Liver (tissue), 8 donors: ENCODE measurements at regions not wholly inside any gene's neighbourhood (a gene's known extent, or its start where the extent isn't known, plus 50 kb on each side); places are given as distances from the start of the nearest gene placed in this dataset.

Source experiments
- DNase-seq: peaks from one replicate; pipeline ENCODE4 v3.0.0-alpha.2; 2017; ENCODE audit warnings: low spot score
- H3K27ac ChIP-seq, 2 donors: one replicate each; pipeline ENCODE4 v1.7.0; 2013; ENCODE audit warnings: inconsistent platforms in 2 of 2, low read length in 2 of 2, control low read depth in 1 of 2, low read depth in 1 of 2, mild to moderate bottlenecking in 1 of 2
- H3K27me3 ChIP-seq, 4 donors: one replicate each; pipeline versions ENCODE4 v1.6.1 to v1.7.0; 2013; ENCODE audit warnings: low read length in 3 of 4, inconsistent platforms in 1 of 4, mild to moderate bottlenecking in 1 of 4, moderate library complexity in 1 of 4; ENCODE audit not compliant: control insufficient read depth in 4 of 4, insufficient read depth in 4 of 4
- H3K36me3 ChIP-seq, 4 donors: one replicate each; pipeline versions ENCODE4 v1.6.1 to v1.7.0; 2013; ENCODE audit warnings: low read length in 3 of 4, mild to moderate bottlenecking in 3 of 4, low read depth in 1 of 4, moderate library complexity in 1 of 4; ENCODE audit not compliant: control insufficient read depth in 4 of 4, insufficient read depth in 3 of 4
- H3K4me1 ChIP-seq, 4 donors: one replicate each; pipeline versions ENCODE4 v1.6.1 to v1.7.0; 2013; ENCODE audit warnings: low read length in 3 of 4, mild to moderate bottlenecking in 3 of 4, moderate library complexity in 1 of 4; ENCODE audit not compliant: control insufficient read depth in 4 of 4, insufficient read depth in 4 of 4
- H3K4me3 ChIP-seq, 3 donors: one replicate each; pipeline versions ENCODE4 v1.6.1 to v1.7.0; 2013; ENCODE audit warnings: low read length in 3 of 3, control low read depth in 1 of 3, low read depth in 1 of 3, mild to moderate bottlenecking in 1 of 3
- H3K9ac ChIP-seq, 2 donors: one replicate each; pipeline ENCODE4 v1.7.0; 2013; ENCODE audit warnings: low read length in 2 of 2, mild to moderate bottlenecking in 2 of 2, moderate library complexity in 2 of 2, control low read depth in 1 of 2, low read depth in 1 of 2
- H3K9me3 ChIP-seq, 4 donors: one replicate each; pipeline versions ENCODE4 v1.6.1 to v1.7.0; 2013; ENCODE audit warnings: low read length in 3 of 4; ENCODE audit not compliant: control insufficient read depth in 4 of 4
- ATF3 ChIP-seq: IDR thresholded peaks from 2 replicates; pipeline ENCODE4 v1.6.1; 2016; ENCODE audit warnings: antibody characterized with exemption
- CTCF ChIP-seq: fragments of 150-350 bp; IDR thresholded peaks from 2 replicates; pipeline ENCODE4 v1.5.1; 2017; ENCODE audit warnings: improper control_type of control experiment, low read depth, low read length; ENCODE audit not compliant: missing input control
- EGR1 ChIP-seq, 2 donors: IDR thresholded peaks; 2 replicates each; pipeline ENCODE4 v1.6.1; 2016 to 2018; ENCODE audit warnings: antibody characterized with exemption in 2 of 2, low read depth in 2 of 2
- FOXA1 ChIP-seq: IDR thresholded peaks from 2 replicates; pipeline ENCODE4 v1.6.1; 2016; ENCODE audit warnings: antibody characterized with exemption
- FOXA2 ChIP-seq: IDR thresholded peaks from 2 replicates; pipeline ENCODE4 v1.6.1; 2016; ENCODE audit warnings: antibody characterized with exemption
- GABPA ChIP-seq, 2 donors: IDR thresholded peaks in 1 of 2; conservative IDR thresholded peaks in 1 of 2; 2 replicates each; pipeline ENCODE4 v1.6.1; 2016; ENCODE audit warnings: antibody characterized with exemption in 2 of 2, mild to moderate bottlenecking in 1 of 2, moderate library complexity in 1 of 2
- HNF4A ChIP-seq, 2 donors: conservative IDR thresholded peaks; 2 replicates each; pipeline ENCODE4 v1.6.1; 2016; ENCODE audit warnings: antibody characterized with exemption in 2 of 2, mild to moderate bottlenecking in 2 of 2
- HNF4G ChIP-seq: IDR thresholded peaks from 2 replicates; pipeline ENCODE4 v1.6.1; 2016; ENCODE audit warnings: antibody characterized with exemption
- JUND ChIP-seq, 2 donors: IDR thresholded peaks; 2 replicates each; pipeline ENCODE4 v1.6.1; 2016; ENCODE audit warnings: antibody characterized with exemption in 2 of 2
- MAX ChIP-seq: IDR thresholded peaks from 2 replicates; pipeline ENCODE4 v1.6.1; 2016; ENCODE audit warnings: antibody characterized with exemption
- NR2F2 ChIP-seq: IDR thresholded peaks from 2 replicates; pipeline ENCODE4 v1.6.1; 2016; ENCODE audit warnings: antibody characterized with exemption
- RAD21 ChIP-seq, 2 donors: IDR thresholded peaks; 2 replicates each; pipeline ENCODE4 v1.6.1; 2016; ENCODE audit warnings: antibody characterized with exemption in 2 of 2, mild to moderate bottlenecking in 2 of 2
- RXRA ChIP-seq, 2 donors: IDR thresholded peaks; 2 replicates each; pipeline ENCODE4 v1.6.1; 2017 to 2018; ENCODE audit warnings: antibody characterized with exemption in 2 of 2, mild to moderate bottlenecking in 1 of 2
- SP1 ChIP-seq: IDR thresholded peaks from 2 replicates; pipeline ENCODE4 v1.6.1; 2018; ENCODE audit warnings: antibody characterized with exemption, mild to moderate bottlenecking
- TAF1 ChIP-seq: conservative IDR thresholded peaks from 2 replicates; pipeline ENCODE4 v1.6.1; 2016; ENCODE audit warnings: antibody characterized with exemption, mild to moderate bottlenecking
- YY1 ChIP-seq: IDR thresholded peaks from 2 replicates; pipeline ENCODE4 v1.6.1; 2016; ENCODE audit warnings: antibody characterized with exemption, mild to moderate bottlenecking
- ZBTB33 ChIP-seq: IDR thresholded peaks from 2 replicates; pipeline ENCODE4 v1.6.1; 2016; ENCODE audit warnings: antibody characterized with exemption
- WGBS: extraction: QIAGEN DNeasy Blood & Tissue Kit; methylation state at CpG from one replicate; pipeline ENCODE4 v1.1.7; 2013; 5-methylcytosine and 5-hydroxymethylcytosine counted together
- donor health status: healthy.
- donor health status: healthy.
- donor health status: healthy.
- donor health status: healthy.
- donor health status: healthy.

GRCh38 chr2:12929758-12930157 lies 213.0 kb downstream of the TRIB2 start (continued):
- TF ChIP-seq CTCF (no peak), EGR1 (IDR thresholded peaks at IDR 0.05; ENCODE audit: low read depth in 2 of 2) (no peak), ATF3 (no peak), RXRA (IDR thresholded peaks at IDR 0.05) (no peak), RAD21 (IDR thresholded peaks at IDR 0.05) (no peak)

GRCh38 chr2:12930391-12930790 lies 213.7 kb downstream of the TRIB2 start:
- no peak overlapping the region for H3K4me3 ChIP-seq
- TF ChIP-seq HNF4A (conservative IDR thresholded peaks at IDR 0.05) (no peak), ATF3 (no peak), JUND (IDR thresholded peaks at IDR 0.05) (no peak), MAX (no peak), RAD21 (IDR thresholded peaks at IDR 0.05) (no peak), TAF1 (no peak), FOXA1 (no peak), EGR1 (IDR thresholded peaks at IDR 0.05; ENCODE audit: low read depth in 2 of 2) (no peak), FOXA2 (no peak), YY1 (no peak), ZBTB33 (no peak), GABPA (IDR thresholded peaks at IDR 0.05 in 1 of 2, conservative IDR thresholded peaks at IDR 0.05 in 1 of 2) (no peak), HNF4G (no peak)
- H3K36me3 ChIP-seq = no peaks in the 10 kb centered on the region
- peaks cover 0 to 12% (median 0%) of the 10 kb centered on the region in 4 donors for H3K27me3 ChIP-seq
- no peak overlapping the region for H3K9ac ChIP-seq
- no peak overlapping the region for H3K27ac ChIP-seq
- 63% methylated on average over 1 of the region's 1 CpG for WGBS
- DNase-seq = no peak
- no peaks in the 10 kb centered on the region for H3K9me3 ChIP-seq
- H3K4me1 ChIP-seq = no peaks in the 10 kb centered on the region

- Histone ChIP-seq H3K9me3 (no peaks in the 10 kb centered on the region), H3K27ac (no peak overlapping the region), H3K27me3 (peaks cover 0 to 12% (median 0%) of the 10 kb centered on the region in 4 donors), H3K36me3 (no peaks in the 10 kb centered on the region), H3K4me3 (no peak overlapping the region), H3K4me1 (no peaks in the 10 kb centered on the region), H3K9ac (no peak overlapping the region)
- 24% methylated on average over 4 of the region's 4 CpGs for WGBS
- no peak for DNase-seq
- TF ChIP-seq JUND (IDR thresholded peaks at IDR 0.05) (no peak), NR2F2 (peak; percentile 6), GABPA (IDR thresholded peaks at IDR 0.05 in 1 of 2, conservative IDR thresholded peaks at IDR 0.05 in 1 of 2) (no peak), EGR1 (IDR thresholded peaks at IDR 0.05; ENCODE audit: low read depth in 2 of 2) (no peak), ZBTB33 (no peak), RAD21 (IDR thresholded peaks at IDR 0.05) (peak; percentile 86 to 96), MAX (no peak), FOXA1 (no peak), RXRA (IDR thresholded peaks at IDR 0.05) (peak in 1 of 2 donors; percentile 14), HNF4G (no peak), YY1 (no peak), ATF3 (no peak), SP1 (no peak), TAF1 (no peak), FOXA2 (no peak), CTCF (peak; percentile 93)
Measured at GRCh38 chr2:12931186-12931844, 214.6 kb downstream of the TRIB2 start.
